Transverse colon (tissue), 3 donors: ENCODE measurements at regions not wholly inside any gene's neighbourhood (a gene's known extent, or its start where the extent isn't known, plus 50 kb on each side); places are given as distances from the start of the nearest gene placed in this dataset.

Source experiments
- EP300 ChIP-seq: sonication (generic); formaldehyde crosslinking; IDR thresholded peaks from one replicate; pipeline ENCODE4 v1.6.1; 2017; ENCODE audit warnings: antibody characterized with exemption, low read depth
- POLR2A ChIP-seq: fragments of 450-650 bp; IDR thresholded peaks from one replicate; pipeline ENCODE4 v1.6.1; 2016; ENCODE audit warnings: antibody characterized with exemption, mild to moderate bottlenecking, moderate library complexity
- TF ChIP-seq, protein P1 (sequence below), 5 experiments: fragments of 200-600 bp in 3 of 5; fragments of 450-650 bp in 2 of 5; sonication (generic) in 3 of 5; IDR thresholded peaks; 1 replicate in 2 of 5; 2 replicates in 3 of 5; pipeline ENCODE4 v1.5.1; 2016 to 2017; ENCODE audit warnings: antibody characterized with exemption in 5 of 5, inconsistent platforms in 3 of 5, mild to moderate bottlenecking in 2 of 5, moderate library complexity in 1 of 5

DNA sequence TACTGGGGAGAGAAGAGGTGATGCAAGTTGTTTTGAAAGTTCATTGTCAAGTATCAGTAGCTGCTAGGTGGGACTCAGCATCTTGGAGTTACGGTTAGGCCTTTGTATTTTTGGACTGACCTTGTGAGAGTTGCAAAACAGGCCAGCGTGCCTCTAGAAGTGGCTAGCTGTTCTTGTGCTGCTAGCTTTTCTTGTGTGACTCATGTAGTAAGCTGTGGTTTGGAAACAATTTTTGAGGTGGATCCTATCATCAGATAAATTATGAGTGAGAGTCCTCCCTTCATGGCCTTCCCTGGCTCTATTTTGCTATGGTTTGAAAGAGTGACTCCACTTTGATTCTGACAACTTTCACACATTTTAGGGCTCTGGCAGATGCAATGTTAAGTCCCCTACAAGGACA, 409.2 kb upstream of the HS6ST1 start:
- TF ChIP-seq, protein P1, sequence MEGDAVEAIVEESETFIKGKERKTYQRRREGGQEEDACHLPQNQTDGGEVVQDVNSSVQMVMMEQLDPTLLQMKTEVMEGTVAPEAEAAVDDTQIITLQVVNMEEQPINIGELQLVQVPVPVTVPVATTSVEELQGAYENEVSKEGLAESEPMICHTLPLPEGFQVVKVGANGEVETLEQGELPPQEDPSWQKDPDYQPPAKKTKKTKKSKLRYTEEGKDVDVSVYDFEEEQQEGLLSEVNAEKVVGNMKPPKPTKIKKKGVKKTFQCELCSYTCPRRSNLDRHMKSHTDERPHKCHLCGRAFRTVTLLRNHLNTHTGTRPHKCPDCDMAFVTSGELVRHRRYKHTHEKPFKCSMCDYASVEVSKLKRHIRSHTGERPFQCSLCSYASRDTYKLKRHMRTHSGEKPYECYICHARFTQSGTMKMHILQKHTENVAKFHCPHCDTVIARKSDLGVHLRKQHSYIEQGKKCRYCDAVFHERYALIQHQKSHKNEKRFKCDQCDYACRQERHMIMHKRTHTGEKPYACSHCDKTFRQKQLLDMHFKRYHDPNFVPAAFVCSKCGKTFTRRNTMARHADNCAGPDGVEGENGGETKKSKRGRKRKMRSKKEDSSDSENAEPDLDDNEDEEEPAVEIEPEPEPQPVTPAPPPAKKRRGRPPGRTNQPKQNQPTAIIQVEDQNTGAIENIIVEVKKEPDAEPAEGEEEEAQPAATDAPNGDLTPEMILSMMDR (IDR thresholded peaks at IDR 0.05): no peak
- TF ChIP-seq POLR2A (no peak), EP300 (no peak)
